ENCODE measurements at regions not wholly inside any gene's neighbourhood (a gene's known extent, or its start where the extent isn't known, plus 50 kb on each side); places are given as distances from the start of the nearest gene placed in this dataset.

DNA sequence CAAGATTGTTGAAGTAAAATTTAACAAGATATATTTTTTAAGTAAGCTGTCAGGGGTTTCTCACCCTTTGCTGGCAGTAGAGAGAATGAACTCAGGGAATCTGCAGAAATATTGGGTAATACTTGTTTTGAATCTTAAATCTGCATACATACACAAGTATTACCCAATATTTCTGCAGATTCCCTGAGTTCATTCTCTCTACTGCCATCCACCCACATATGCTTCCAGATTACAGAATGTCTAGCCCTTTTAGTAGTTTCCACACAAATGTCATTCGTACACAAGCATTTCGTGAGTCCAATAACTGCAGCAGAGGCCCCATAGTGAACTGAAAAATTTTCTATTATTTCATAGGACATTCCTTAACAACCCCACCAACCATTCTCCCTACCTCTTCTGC, 69.6 kb upstream of the TNFRSF21 start:
- TF ChIP-seq, protein P1, sequence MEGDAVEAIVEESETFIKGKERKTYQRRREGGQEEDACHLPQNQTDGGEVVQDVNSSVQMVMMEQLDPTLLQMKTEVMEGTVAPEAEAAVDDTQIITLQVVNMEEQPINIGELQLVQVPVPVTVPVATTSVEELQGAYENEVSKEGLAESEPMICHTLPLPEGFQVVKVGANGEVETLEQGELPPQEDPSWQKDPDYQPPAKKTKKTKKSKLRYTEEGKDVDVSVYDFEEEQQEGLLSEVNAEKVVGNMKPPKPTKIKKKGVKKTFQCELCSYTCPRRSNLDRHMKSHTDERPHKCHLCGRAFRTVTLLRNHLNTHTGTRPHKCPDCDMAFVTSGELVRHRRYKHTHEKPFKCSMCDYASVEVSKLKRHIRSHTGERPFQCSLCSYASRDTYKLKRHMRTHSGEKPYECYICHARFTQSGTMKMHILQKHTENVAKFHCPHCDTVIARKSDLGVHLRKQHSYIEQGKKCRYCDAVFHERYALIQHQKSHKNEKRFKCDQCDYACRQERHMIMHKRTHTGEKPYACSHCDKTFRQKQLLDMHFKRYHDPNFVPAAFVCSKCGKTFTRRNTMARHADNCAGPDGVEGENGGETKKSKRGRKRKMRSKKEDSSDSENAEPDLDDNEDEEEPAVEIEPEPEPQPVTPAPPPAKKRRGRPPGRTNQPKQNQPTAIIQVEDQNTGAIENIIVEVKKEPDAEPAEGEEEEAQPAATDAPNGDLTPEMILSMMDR (conservative IDR thresholded peaks at IDR 0.05; ENCODE audit: low read depth, low read length), result no peak
- TF ChIP-seq MXI1 (IDR thresholded peaks at IDR 0.05; ENCODE audit: borderline replicate concordance, low read depth, low read length) (no peak), RFX5 (IDR thresholded peaks at IDR 0.05; ENCODE audit: low read depth, low read length) (no peak), MAZ (IDR thresholded peaks at IDR 0.05; ENCODE audit: borderline replicate concordance, low read depth, low read length) (no peak), MAFK (IDR thresholded peaks at IDR 0.05; ENCODE audit: low read depth, low read length) (no peak), FOS (IDR thresholded peaks at IDR 0.05; ENCODE audit: low read depth, low read length) (no peak), SMC3 (IDR thresholded peaks at IDR 0.05; ENCODE audit: low read depth, low read length) (no peak), USF2 (IDR thresholded peaks at IDR 0.05; ENCODE audit: low read depth, low read length) (no peak), RAD21 (IDR thresholded peaks at IDR 0.05; ENCODE audit: low read length) (no peak), POLR2A (IDR thresholded peaks at IDR 0.05; ENCODE audit: low read depth, low read length) (no peak), BHLHE40 (IDR thresholded peaks at IDR 0.05; ENCODE audit: low read depth, low read length) (no peak)
- TF ChIP-seq, protein P2, sequence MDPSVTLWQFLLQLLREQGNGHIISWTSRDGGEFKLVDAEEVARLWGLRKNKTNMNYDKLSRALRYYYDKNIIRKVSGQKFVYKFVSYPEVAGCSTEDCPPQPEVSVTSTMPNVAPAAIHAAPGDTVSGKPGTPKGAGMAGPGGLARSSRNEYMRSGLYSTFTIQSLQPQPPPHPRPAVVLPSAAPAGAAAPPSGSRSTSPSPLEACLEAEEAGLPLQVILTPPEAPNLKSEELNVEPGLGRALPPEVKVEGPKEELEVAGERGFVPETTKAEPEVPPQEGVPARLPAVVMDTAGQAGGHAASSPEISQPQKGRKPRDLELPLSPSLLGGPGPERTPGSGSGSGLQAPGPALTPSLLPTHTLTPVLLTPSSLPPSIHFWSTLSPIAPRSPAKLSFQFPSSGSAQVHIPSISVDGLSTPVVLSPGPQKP (IDR thresholded peaks at IDR 0.05; ENCODE audit: borderline replicate concordance, low read depth, low read length), result no peak

Measured in IMR-90 (cell line).